Keratinocyte (primary cell): ENCODE measurements at regions not wholly inside any gene's neighbourhood (a gene's known extent, or its start where the extent isn't known, plus 50 kb on each side); places are given as distances from the start of the nearest gene placed in this dataset.

Experiments
- EZH2 ChIP-seq: IDR thresholded peaks from one replicate; pipeline ENCODE4 v1.6.1; 2012; ENCODE audit warnings: inconsistent platforms, mild to moderate bottlenecking, low read length, moderate library complexity
- TF ChIP-seq, protein P1 (sequence below), 3 experiments: IDR thresholded peaks in 1 of 3; conservative IDR thresholded peaks in 1 of 3; optimal IDR thresholded peaks in 1 of 3; 2 replicates in 2 of 3; 3 replicates in 1 of 3; pipeline versions ENCODE3 to v1.5.1; 2011; ENCODE audit warnings: low read length in 3 of 3, mild to moderate bottlenecking in 3 of 3, moderate library complexity in 2 of 3, control low read depth in 1 of 3, inconsistent platforms in 1 of 3; ENCODE audit not compliant: insufficient read depth in 2 of 3; ENCODE audit errors: extremely low read depth in 1 of 3

DNA sequence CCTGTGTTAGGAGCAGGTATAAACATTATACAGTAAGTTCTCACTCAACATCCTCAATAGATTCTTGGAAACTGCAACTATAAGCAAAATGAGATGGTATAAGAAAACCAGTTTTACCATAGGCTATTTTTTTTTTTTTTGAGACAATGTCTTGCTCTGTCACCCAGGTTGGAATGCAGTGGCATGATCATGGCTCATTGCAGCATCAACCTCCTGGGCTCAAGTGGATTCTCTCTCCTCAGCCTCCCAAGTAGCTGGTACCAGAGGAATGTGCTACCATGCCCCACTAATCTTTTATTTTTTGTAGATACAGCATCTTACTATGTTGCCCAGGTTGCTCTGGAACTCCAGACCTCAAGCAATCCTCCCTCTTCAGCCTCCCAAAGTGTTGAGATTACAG lies 50.1 kb upstream of the ADRB2 start:
- TF ChIP-seq, protein P1, sequence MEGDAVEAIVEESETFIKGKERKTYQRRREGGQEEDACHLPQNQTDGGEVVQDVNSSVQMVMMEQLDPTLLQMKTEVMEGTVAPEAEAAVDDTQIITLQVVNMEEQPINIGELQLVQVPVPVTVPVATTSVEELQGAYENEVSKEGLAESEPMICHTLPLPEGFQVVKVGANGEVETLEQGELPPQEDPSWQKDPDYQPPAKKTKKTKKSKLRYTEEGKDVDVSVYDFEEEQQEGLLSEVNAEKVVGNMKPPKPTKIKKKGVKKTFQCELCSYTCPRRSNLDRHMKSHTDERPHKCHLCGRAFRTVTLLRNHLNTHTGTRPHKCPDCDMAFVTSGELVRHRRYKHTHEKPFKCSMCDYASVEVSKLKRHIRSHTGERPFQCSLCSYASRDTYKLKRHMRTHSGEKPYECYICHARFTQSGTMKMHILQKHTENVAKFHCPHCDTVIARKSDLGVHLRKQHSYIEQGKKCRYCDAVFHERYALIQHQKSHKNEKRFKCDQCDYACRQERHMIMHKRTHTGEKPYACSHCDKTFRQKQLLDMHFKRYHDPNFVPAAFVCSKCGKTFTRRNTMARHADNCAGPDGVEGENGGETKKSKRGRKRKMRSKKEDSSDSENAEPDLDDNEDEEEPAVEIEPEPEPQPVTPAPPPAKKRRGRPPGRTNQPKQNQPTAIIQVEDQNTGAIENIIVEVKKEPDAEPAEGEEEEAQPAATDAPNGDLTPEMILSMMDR (optimal IDR thresholded peaks at IDR 0.05 in 1 of 3, IDR thresholded peaks at IDR 0.05 in 1 of 3, conservative IDR thresholded peaks at IDR 0.05 in 1 of 3; ENCODE audit: extremely low read depth in 1 of 3, insufficient read depth in 2 of 3, low read length in 3 of 3) = no peak
- no peak for TF ChIP-seq EZH2
